K562 (cell line): ENCODE measurements at regions not wholly inside any gene's neighbourhood (a gene's known extent, or its start where the extent isn't known, plus 50 kb on each side); places are given as distances from the start of the nearest gene placed in this dataset.

Experiments used
- CAMTA2 ChIP-seq: fragments of 250-450 bp; sonication (Bioruptor Pico); conservative IDR thresholded peaks from 2 replicates; pipeline ENCODE4 v1.5.1; 2022
- CREB1 ChIP-seq, 2 experiments: sonication (generic) in 1 of 2; formaldehyde crosslinking in 1 of 2; IDR thresholded peaks; 2 replicates each; pipeline versions ENCODE4 v1.6.1 to v1.8.0; 2012 to 2022; ENCODE audit warnings: inconsistent platforms in 1 of 2, mild to moderate bottlenecking in 1 of 2, missing genetic modification reagents in 1 of 2, moderate library complexity in 1 of 2
- E2F3 ChIP-seq: fragments of 250-450 bp; sonication (Bioruptor Pico); IDR thresholded peaks from 2 replicates; pipeline ENCODE4 v1.4.0; 2020; ENCODE audit warnings: mild to moderate bottlenecking
- HEY1 ChIP-seq: fragments of 250-450 bp; sonication (Bioruptor Pico); IDR thresholded peaks from 2 replicates; pipeline ENCODE4 v1.5.0; 2020; ENCODE audit warnings: mild to moderate bottlenecking, moderate library complexity, borderline replicate concordance
- ID3 ChIP-seq, 2 experiments: fragments of 250-450 bp in 1 of 2; fragments of 450-650 bp in 1 of 2; sonication (Bioruptor Pico) in 1 of 2; IDR thresholded peaks; 2 replicates each; pipeline versions ENCODE4 v1.6.1 to v1.8.0; 2016 to 2021; ENCODE audit warnings: mild to moderate bottlenecking in 2 of 2, moderate library complexity in 2 of 2, missing compliant biosample characterization in 1 of 2, missing genetic modification characterization in 1 of 2
- JUND ChIP-seq, 2 experiments: IDR thresholded peaks; 2 replicates in 1 of 2; 3 replicates in 1 of 2; pipeline ENCODE4 v1.6.1; 2011; ENCODE audit warnings: borderline replicate concordance in 2 of 2, low read depth in 2 of 2, low read length in 2 of 2, improper control_type of control experiment in 1 of 2, missing biosample characterization in 1 of 2, missing genetic modification characterization in 1 of 2, missing genetic modification reagents in 1 of 2
- MAZ ChIP-seq, 2 experiments: fragments of 450-650 bp in 1 of 2; sonication (generic) in 1 of 2; formaldehyde crosslinking; IDR thresholded peaks in 1 of 2; conservative IDR thresholded peaks in 1 of 2; 2 replicates each; pipeline versions ENCODE4 v1.4.0 to v1.5.0; 2020; ENCODE audit warnings: mild to moderate bottlenecking in 1 of 2, missing genetic modification reagents in 1 of 2
- MECOM ChIP-seq: fragments of 250-450 bp; sonication (Bioruptor Pico); IDR thresholded peaks from 2 replicates; pipeline ENCODE4 v1.8.0; 2022; ENCODE audit warnings: inconsistent platforms
- POU5F1 ChIP-seq: fragments of 150-350 bp; IDR thresholded peaks from 2 replicates; pipeline ENCODE4 v1.6.1; 2014; ENCODE audit warnings: borderline replicate concordance, low read length, low read depth, mild to moderate bottlenecking; ENCODE audit not compliant: partially characterized antibody
- USF1 ChIP-seq: sonication (generic); formaldehyde crosslinking; IDR thresholded peaks from 2 replicates; pipeline ENCODE4 v1.9.0; 2022; ENCODE audit warnings: mild to moderate bottlenecking, missing genetic modification reagents
- ZBTB11 ChIP-seq, 3 experiments: fragments of 200-800 bp in 1 of 3; fragments of 250-450 bp in 1 of 3; fragments of 450-650 bp in 1 of 3; sonication (Bioruptor Pico) in 1 of 3; sonication (Bioruptor generic) in 1 of 3; formaldehyde crosslinking in 1 of 3; IDR thresholded peaks; 2 replicates each; pipeline versions ENCODE4 v1.6.1 to v1.8.0; 2016 to 2022; ENCODE audit warnings: mild to moderate bottlenecking in 2 of 3, missing genetic modification characterization in 2 of 3, missing compliant biosample characterization in 1 of 3, moderate library complexity in 1 of 3
- ZBTB17 ChIP-seq: fragments of 450-650 bp; formaldehyde crosslinking; IDR thresholded peaks from 2 replicates; pipeline ENCODE4 v1.4.0; 2020; ENCODE audit warnings: mild to moderate bottlenecking
- ZNF224 ChIP-seq: sonication (generic); formaldehyde crosslinking; IDR thresholded peaks from 2 replicates; pipeline ENCODE4 v1.8.0; 2022; ENCODE audit warnings: mild to moderate bottlenecking, missing genetic modification reagents
- ZNF444 ChIP-seq: fragments of 250-450 bp; sonication (Bioruptor Pico); IDR thresholded peaks from 2 replicates; pipeline ENCODE4 v1.4.0; 2020; ENCODE audit warnings: mild to moderate bottlenecking, moderate library complexity
- ZNF780A ChIP-seq: fragments of 250-450 bp; sonication (Bioruptor Pico); IDR thresholded peaks from 2 replicates; pipeline ENCODE4 v1.5.0; 2021; ENCODE audit warnings: mild to moderate bottlenecking
- TF ChIP-seq, protein P1 (sequence below): sonication (generic); formaldehyde crosslinking; IDR thresholded peaks from 2 replicates; pipeline ENCODE4 v1.5.0; 2020; ENCODE audit warnings: missing genetic modification reagents
- TF ChIP-seq, protein P2 (sequence below): fragments of 450-650 bp; IDR thresholded peaks from 2 replicates; pipeline ENCODE4 v1.6.1; 2014; ENCODE audit warnings: low read depth, mild to moderate bottlenecking, moderate library complexity, borderline replicate concordance

GRCh38 chr16:85306071-85306792 is 194.0 kb upstream of the CIBAR2 start (continued):
- TF ChIP-seq ZBTB11 (CRISPR knock-in tag; IDR thresholded peaks at IDR 0.05), result peak in 1 of 3 experiments; percentile 63; a peak in 1 of 6 replicates
- peak; percentile 7; the same call in 1 of the 2 replicates for TF ChIP-seq MECOM (CRISPR knock-in tag)
- no peak for TF ChIP-seq ID3 (CRISPR knock-in tag; IDR thresholded peaks at IDR 0.05)
- peak; percentile 31; the same call in 1 of the 2 replicates for TF ChIP-seq ID3 (tag; IDR thresholded peaks at IDR 0.05)
- TF ChIP-seq E2F3 (CRISPR knock-in tag), result 0 out of 2 replicates have a peak, but pooled peaks have one; percentile 9
- peak; percentile 88 for TF ChIP-seq JUND (IDR thresholded peaks at IDR 0.05; ENCODE audit: borderline replicate concordance, low read depth, low read length)
- TF ChIP-seq JUND (tag; IDR thresholded peaks at IDR 0.05; ENCODE audit: borderline replicate concordance, low read depth, low read length), result peak; percentile 77; the same call in 1 of the 3 replicates
- peak; percentile 93 for TF ChIP-seq USF1 (CRISPR knock-in tag)
- no peak for TF ChIP-seq HEY1 (CRISPR knock-in tag)
- no peak for TF ChIP-seq POU5F1
- no peak for TF ChIP-seq ZNF224 (CRISPR knock-in tag)
- TF ChIP-seq CREB1 (IDR thresholded peaks at IDR 0.05), result peak; percentile 83
- TF ChIP-seq CREB1 (CRISPR knock-in tag; IDR thresholded peaks at IDR 0.05), result peak; percentile 78
- peak; percentile 73; the same call in 1 of the 2 replicates for TF ChIP-seq ZBTB17 (CRISPR knock-in tag)
- peak in 1 of 2 experiments; percentile 35; a peak in 1 of 4 replicates for TF ChIP-seq MAZ (CRISPR knock-in tag; conservative IDR thresholded peaks at IDR 0.05 in 1 of 2, IDR thresholded peaks at IDR 0.05 in 1 of 2)
- TF ChIP-seq, protein P1, sequence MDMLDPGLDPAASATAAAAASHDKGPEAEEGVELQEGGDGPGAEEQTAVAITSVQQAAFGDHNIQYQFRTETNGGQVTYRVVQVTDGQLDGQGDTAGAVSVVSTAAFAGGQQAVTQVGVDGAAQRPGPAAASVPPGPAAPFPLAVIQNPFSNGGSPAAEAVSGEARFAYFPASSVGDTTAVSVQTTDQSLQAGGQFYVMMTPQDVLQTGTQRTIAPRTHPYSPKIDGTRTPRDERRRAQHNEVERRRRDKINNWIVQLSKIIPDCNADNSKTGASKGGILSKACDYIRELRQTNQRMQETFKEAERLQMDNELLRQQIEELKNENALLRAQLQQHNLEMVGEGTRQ (CRISPR knock-in tag), result peak; percentile 81
- TF ChIP-seq ZNF780A (CRISPR knock-in tag), result no peak
- TF ChIP-seq CAMTA2 (CRISPR knock-in tag), result 0 out of 2 replicates have a peak, but pooled peaks have one; percentile 63
- TF ChIP-seq, protein P2, sequence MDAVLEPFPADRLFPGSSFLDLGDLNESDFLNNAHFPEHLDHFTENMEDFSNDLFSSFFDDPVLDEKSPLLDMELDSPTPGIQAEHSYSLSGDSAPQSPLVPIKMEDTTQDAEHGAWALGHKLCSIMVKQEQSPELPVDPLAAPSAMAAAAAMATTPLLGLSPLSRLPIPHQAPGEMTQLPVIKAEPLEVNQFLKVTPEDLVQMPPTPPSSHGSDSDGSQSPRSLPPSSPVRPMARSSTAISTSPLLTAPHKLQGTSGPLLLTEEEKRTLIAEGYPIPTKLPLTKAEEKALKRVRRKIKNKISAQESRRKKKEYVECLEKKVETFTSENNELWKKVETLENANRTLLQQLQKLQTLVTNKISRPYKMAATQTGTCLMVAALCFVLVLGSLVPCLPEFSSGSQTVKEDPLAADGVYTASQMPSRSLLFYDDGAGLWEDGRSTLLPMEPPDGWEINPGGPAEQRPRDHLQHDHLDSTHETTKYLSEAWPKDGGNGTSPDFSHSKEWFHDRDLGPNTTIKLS, result no peak; the same call in 1 of the 2 replicates
- peak; percentile 16; the same call in 1 of the 2 replicates for TF ChIP-seq ZNF444 (CRISPR knock-in tag)
